ENCODE measurements at regions not wholly inside any gene's neighbourhood (a gene's known extent, or its start where the extent isn't known, plus 50 kb on each side); places are given as distances from the start of the nearest gene placed in this dataset.

DNA sequence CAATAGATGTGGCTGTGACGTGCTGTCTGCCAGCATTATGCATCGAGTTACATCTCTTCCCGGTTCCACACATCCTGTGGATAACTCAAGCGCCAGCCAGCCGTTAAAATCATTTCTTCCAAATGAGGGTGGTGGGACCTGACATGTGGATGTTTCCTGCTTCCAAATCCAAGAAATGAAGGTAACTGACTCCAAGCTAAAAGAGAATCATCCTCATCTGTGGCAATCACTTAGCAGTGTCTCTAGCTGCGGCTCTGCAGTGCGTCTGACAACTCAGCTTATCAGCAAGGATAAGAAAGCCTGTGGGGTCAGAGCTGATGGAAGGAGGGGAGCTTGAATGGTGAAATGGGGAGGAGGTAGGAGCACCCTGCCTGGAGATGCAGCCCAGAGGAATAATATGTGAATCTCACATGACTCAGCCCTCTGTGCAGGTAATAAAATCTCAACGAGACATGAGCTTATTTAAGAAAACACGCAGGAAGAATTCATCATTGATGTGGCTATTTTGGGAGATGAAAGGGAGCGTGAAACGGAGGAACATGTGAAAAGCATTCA lies 382.2 kb upstream of the TRIB2 start:
- Mint-ChIP-seq H3K4me1 (ENCODE audit: low read depth) (no peaks in the 10 kb centered on the region), H3K27ac (no peak overlapping the region), H3K36me3 (ENCODE audit: insufficient read depth in 2 of 2) (no peaks in the 10 kb centered on the region), H3K9me3 (peaks cover 2% of the 10 kb centered on the region in 2 donors), H3K4me3 (no peak overlapping the region), H3K27me3 (ENCODE audit: low read depth) (peaks cover 19% of the 10 kb centered on the region)
- ATAC-seq (replicated peaks in 1 of 2) (no peak), DNase-seq (no peak)

DNA sequence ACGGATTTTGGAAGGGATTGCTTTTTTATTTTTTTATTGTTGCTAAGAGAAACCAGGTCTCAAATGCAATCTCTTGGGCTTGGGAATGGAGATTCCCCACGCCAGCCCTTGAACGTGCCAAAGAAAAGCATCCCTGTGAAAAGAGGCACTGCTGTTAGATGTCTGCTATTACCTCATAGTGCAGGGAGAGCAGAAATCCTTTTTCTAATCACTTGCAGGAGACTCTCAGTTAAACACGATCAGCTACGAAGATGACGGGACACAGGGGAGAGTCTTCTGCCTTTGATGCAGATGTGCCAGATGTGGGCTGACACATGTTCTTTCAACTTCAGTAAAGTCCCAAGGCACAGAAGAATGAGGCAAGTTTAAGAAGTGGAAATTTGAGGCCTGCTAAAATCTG lies 381.6 kb upstream of the TRIB2 start:
- DNase-seq: no peak
- no peaks in the 10 kb centered on the region for H3K36me3 Mint-ChIP-seq (ENCODE audit: insufficient read depth in 2 of 2)
- peaks cover 2% of the 10 kb centered on the region in 2 donors for H3K9me3 Mint-ChIP-seq
- no peak overlapping the region for H3K4me3 Mint-ChIP-seq
- H3K27ac Mint-ChIP-seq: no peak overlapping the region
- no peak for ATAC-seq (replicated peaks in 1 of 2)
- peaks cover 19% of the 10 kb centered on the region for H3K27me3 Mint-ChIP-seq (ENCODE audit: low read depth)
- H3K4me1 Mint-ChIP-seq (ENCODE audit: low read depth): no peaks in the 10 kb centered on the region

DNA sequence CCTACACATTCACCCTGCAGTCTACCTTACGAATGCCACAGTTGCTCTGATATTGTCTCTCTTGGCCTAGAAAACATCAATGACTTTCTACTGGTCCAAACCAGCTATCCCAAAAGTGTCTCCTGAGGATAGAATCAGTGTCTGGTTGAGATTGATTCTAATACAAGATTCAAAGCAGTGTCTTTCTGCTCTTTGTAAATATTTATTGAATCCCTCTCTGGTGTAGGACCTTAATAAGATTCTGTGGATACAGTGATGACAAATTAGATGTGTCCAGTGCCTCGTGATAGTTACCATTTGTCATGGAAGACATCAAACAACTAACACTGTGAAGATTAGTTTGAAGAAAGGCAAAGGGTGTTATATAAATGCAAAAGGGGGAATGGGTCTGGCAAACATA lies 380.7 kb upstream of the TRIB2 start:
- H3K9me3 Mint-ChIP-seq: peaks cover 2% of the 10 kb centered on the region in 2 donors
- no peaks in the 10 kb centered on the region for H3K36me3 Mint-ChIP-seq (ENCODE audit: insufficient read depth in 2 of 2)
- no peak overlapping the region for H3K4me3 Mint-ChIP-seq
- ATAC-seq (replicated peaks in 1 of 2): no peak
- peaks cover 19% of the 10 kb centered on the region for H3K27me3 Mint-ChIP-seq (ENCODE audit: low read depth)
- no peaks in the 10 kb centered on the region for H3K4me1 Mint-ChIP-seq (ENCODE audit: low read depth)
- DNase-seq: no peak
- H3K27ac Mint-ChIP-seq: no peak overlapping the region

DNA sequence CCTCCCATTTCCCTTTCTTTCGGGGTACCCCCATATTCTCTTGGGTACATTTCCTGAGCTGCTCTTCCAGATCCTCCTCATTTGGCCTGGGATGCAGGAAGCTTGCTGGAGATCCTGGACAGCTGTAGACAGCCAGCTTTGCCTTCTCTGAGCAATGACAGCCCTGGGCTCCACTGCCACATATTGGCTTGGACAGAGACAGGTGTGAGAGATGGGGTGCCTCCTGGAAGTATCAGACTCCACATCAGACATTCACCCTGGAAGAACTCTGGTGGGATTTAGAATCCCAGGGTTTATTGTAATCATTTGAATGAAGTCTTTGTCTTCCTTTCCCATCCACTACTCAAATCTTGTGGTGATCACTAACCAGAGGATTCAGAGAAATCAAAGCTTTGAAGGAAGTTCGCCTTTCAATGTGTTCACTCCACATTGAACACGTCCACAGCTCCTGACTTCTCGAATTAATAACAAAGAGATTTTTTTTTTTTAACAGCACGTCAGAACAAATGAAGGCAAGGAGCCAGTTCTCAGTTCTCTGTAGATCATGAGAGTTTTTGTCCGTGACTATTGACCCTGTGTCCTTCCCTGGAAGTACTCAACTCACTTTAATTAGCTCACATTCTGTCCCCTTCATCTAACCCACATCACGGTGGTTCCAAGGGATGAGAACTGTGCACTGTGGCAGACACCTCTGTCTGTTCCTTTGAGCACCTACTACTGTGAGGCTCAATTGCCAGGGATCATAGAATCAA lies 377.6 kb upstream of the TRIB2 start:
- no peak for DNase-seq
- no peak for ATAC-seq (replicated peaks in 1 of 2)
- Mint-ChIP-seq H3K4me3 (no peak overlapping the region), H3K27me3 (ENCODE audit: low read depth) (peaks cover 8% of the 10 kb centered on the region), H3K36me3 (ENCODE audit: insufficient read depth in 2 of 2) (no peaks in the 10 kb centered on the region), H3K27ac (no peak overlapping the region), H3K4me1 (ENCODE audit: low read depth) (no peaks in the 10 kb centered on the region), H3K9me3 (peaks cover 0 to 1% of the 10 kb centered on the region in 2 donors)

DNA sequence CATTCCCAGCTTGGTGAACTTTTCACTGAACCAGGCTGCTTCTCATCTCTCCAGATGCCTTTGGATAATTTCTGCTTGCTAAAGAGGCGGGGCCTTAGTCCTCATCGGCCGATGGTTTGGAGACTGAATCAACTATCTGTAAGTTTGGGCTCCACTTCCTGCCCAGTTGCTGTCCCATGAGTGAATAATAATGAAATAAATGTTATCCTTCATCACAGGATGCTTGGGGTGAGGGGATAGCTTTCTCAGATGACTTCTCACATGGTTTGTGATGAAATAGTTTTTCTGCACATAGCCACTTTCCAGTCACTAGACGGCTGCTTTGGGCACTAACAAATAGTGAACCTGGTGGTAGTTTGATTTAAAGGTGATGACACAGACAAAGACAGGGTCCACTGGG lies 376.6 kb upstream of the TRIB2 start:
- H3K4me3 Mint-ChIP-seq: no peak overlapping the region
- H3K9me3 Mint-ChIP-seq: peaks cover 1 to 2% of the 10 kb centered on the region in 2 donors
- no peaks in the 10 kb centered on the region for H3K4me1 Mint-ChIP-seq (ENCODE audit: low read depth)
- no peak overlapping the region for H3K27ac Mint-ChIP-seq
- DNase-seq (no peak), ATAC-seq (replicated peaks in 1 of 2) (no peak)
- H3K36me3 Mint-ChIP-seq (ENCODE audit: insufficient read depth in 2 of 2): no peaks in the 10 kb centered on the region
- no peaks in the 10 kb centered on the region for H3K27me3 Mint-ChIP-seq (ENCODE audit: low read depth)

DNA sequence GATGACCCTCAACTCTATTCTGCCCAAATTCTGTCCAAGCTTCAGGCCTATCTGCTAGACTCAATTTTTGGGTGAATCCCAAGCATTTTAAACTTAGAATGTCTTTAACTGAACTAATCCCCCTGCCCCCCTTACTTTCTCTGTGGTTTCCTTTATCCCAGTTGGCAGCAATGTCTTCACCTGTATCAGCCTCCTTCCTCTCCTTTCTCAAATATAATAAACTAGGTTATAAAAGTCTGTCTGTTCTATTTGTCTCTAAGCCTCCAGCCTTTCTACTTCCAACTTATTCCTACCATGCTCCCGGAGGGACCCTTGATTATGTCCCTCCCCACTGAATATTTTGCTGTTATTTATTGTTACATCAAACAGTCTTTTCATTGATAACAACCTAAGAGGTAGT lies 375.5 kb upstream of the TRIB2 start:
- H3K4me1 Mint-ChIP-seq (ENCODE audit: low read depth): no peaks in the 10 kb centered on the region
- no peaks in the 10 kb centered on the region for H3K36me3 Mint-ChIP-seq (ENCODE audit: insufficient read depth in 2 of 2)
- no peak overlapping the region for H3K4me3 Mint-ChIP-seq
- DNase-seq (no peak), ATAC-seq (replicated peaks in 1 of 2) (no peak)
- peaks cover 1 to 4% of the 10 kb centered on the region in 2 donors for H3K9me3 Mint-ChIP-seq
- H3K27me3 Mint-ChIP-seq (ENCODE audit: low read depth): no peaks in the 10 kb centered on the region
- H3K27ac Mint-ChIP-seq: no peak overlapping the region

DNA sequence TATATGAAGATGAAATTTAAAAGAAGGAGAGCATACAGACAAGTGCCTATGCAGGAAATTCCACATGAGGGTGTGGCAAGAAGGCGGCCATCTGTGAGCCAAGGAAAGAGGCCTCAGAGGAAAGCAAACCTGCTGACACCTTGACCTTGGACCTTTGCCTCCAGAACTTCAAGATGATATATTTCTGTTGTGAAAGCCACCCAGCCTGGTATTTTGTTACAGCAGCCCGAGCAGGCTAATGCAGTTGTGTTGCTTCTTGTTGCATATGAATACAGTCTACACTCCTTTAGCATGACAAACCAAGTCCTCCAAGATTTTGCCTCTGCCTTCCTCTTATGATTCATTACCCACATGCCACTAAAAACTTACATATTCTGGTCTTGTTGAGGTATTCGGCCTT lies 374.8 kb upstream of the TRIB2 start:
- no peaks in the 10 kb centered on the region for H3K4me1 Mint-ChIP-seq (ENCODE audit: low read depth)
- no peak for ATAC-seq (replicated peaks in 1 of 2)
- no peaks in the 10 kb centered on the region for H3K36me3 Mint-ChIP-seq (ENCODE audit: insufficient read depth in 2 of 2)

DNA sequence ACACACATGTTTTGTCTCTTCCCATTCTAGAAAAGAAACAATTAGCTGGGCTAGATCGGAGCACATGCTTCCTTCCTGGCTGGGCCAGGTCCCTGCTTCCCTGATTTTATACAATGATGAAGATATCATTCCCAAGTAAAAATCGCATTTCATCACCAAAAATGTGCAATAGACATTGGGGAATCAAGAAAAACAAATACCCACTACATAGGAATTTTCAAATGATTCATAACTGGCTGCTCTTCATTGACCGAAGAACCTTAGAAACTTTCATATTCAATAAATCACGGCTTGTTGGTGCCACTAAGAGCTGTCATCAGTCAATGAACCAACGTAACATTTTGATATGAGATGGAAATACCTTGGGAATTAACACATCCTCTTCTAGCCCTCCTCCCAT lies 373.6 kb upstream of the TRIB2 start:
- ATAC-seq (replicated peaks in 1 of 2) (no peak), DNase-seq (no peak)
- Mint-ChIP-seq H3K4me1 (ENCODE audit: low read depth) (no peaks in the 10 kb centered on the region), H3K4me3 (no peak overlapping the region), H3K9me3 (peaks cover 1 to 4% of the 10 kb centered on the region in 2 donors), H3K27me3 (ENCODE audit: low read depth) (no peaks in the 10 kb centered on the region), H3K27ac (no peak overlapping the region), H3K36me3 (ENCODE audit: insufficient read depth in 2 of 2) (no peaks in the 10 kb centered on the region)

More for the DNA sequence above, 374.8 kb upstream of the TRIB2 start:
- no peak for DNase-seq
- H3K27ac Mint-ChIP-seq: no peak overlapping the region
- peaks cover 1 to 4% of the 10 kb centered on the region in 2 donors for H3K9me3 Mint-ChIP-seq
- no peaks in the 10 kb centered on the region for H3K27me3 Mint-ChIP-seq (ENCODE audit: low read depth)
- H3K4me3 Mint-ChIP-seq: no peak overlapping the region

DNA sequence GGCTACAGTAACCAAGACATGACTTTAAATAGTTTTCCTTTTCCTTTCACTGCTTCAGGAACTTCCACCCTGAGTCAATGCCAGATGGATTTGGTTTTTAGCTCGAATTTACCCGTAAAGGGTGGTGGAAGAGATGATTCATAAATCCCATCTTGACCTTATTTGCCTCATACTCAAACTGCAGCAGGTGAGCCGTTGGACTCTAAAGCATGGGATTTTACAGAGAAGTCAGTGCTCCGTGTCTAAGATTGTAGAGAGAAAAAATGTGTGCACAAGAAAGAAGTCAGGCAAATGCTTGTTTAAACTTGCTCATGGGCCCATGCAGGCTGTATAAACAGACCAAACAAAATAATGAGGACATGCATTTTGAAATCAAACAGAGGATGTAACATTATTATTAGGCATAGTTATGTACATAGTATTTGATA lies 369.7 kb upstream of the TRIB2 start:
- H3K27ac Mint-ChIP-seq: no peak overlapping the region

DNA sequence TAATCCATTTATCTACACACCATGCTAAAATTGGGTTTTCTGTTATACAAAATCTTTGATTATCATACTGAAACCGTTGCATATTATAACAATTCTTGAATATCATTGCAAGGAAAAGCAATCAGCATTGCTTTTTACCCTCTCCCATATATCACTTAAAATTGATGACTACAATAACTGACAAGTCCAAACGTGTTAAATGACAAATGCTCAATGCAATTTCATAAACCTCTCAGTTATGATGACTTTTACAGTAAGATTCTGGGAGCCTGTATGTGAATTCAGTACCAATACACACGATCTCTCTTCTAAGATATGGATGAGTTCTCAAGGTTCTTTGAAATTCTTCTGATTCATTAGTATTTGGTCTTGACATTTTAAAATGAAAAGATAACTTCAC lies 368.5 kb upstream of the TRIB2 start:
- no peak for DNase-seq
- Mint-ChIP-seq H3K36me3 (ENCODE audit: insufficient read depth in 2 of 2) (no peaks in the 10 kb centered on the region), H3K27ac (no peak overlapping the region), H3K4me3 (no peak overlapping the region), H3K27me3 (ENCODE audit: low read depth) (no peaks in the 10 kb centered on the region), H3K9me3 (peaks cover 0 to 4% of the 10 kb centered on the region in 2 donors), H3K4me1 (ENCODE audit: low read depth) (no peaks in the 10 kb centered on the region)
- ATAC-seq (replicated peaks in 1 of 2): no peak

More for the DNA sequence above, 369.7 kb upstream of the TRIB2 start:
- no peak for ATAC-seq (replicated peaks in 1 of 2)
- Mint-ChIP-seq H3K27me3 (ENCODE audit: low read depth) (no peaks in the 10 kb centered on the region), H3K36me3 (ENCODE audit: insufficient read depth in 2 of 2) (no peaks in the 10 kb centered on the region), H3K4me3 (no peak overlapping the region), H3K9me3 (peaks cover 1 to 4% of the 10 kb centered on the region in 2 donors), H3K4me1 (ENCODE audit: low read depth) (no peaks in the 10 kb centered on the region)
- DNase-seq: no peak

DNA sequence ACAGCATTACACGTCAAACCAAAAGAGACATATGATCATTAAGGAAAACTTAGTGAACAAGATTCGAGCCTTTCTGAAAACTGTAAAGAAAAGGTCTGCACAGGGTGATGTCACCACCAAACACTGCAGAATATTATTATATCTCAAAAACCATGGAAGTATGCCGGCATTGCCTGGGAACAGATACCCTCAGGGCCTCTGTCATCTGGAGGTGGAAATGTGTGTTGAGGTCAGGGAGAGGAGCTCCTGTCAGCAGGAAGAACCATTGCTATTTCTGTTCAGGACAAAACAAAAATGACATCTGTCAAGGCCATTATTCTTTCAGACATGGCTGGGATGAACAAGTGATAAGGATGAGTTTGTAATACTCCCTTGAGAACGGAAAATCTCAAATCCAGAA lies 365.9 kb upstream of the TRIB2 start:
- no peak overlapping the region for H3K4me3 Mint-ChIP-seq
- H3K27ac Mint-ChIP-seq: no peak overlapping the region
- ATAC-seq (replicated peaks in 1 of 2): no peak
- no peaks in the 10 kb centered on the region for H3K4me1 Mint-ChIP-seq (ENCODE audit: low read depth)
- no peaks in the 10 kb centered on the region for H3K36me3 Mint-ChIP-seq (ENCODE audit: insufficient read depth in 2 of 2)
- no peaks in the 10 kb centered on the region for H3K27me3 Mint-ChIP-seq (ENCODE audit: low read depth)
- no peak for DNase-seq
- H3K9me3 Mint-ChIP-seq: peaks cover 0 to under 1% of the 10 kb centered on the region in 2 donors

DNA sequence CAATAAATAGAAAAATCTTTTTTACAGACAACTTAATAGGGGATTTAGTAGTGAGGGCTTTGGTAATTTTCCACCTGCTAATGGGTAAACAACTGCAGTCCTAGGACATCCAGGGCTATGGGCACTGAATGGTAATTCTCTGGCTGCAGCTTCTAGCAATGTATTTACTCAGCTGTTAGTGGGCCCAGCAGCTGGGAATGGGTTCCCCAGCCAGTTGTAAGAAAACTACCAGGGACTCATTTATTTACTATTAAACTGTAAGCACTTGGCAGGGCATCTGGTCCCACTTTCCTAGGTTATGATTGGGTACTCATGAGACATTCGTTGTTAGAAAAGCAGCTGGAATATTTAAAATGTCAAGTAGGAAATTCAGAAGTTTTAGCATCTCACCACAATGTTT lies 363.8 kb upstream of the TRIB2 start:
- no peak overlapping the region for H3K27ac Mint-ChIP-seq
- H3K9me3 Mint-ChIP-seq: no peaks in the 10 kb centered on the region
- no peaks in the 10 kb centered on the region for H3K27me3 Mint-ChIP-seq (ENCODE audit: low read depth)
- no peaks in the 10 kb centered on the region for H3K4me1 Mint-ChIP-seq (ENCODE audit: low read depth)
- no peaks in the 10 kb centered on the region for H3K36me3 Mint-ChIP-seq (ENCODE audit: insufficient read depth in 2 of 2)
- ATAC-seq (replicated peaks in 1 of 2) (no peak), DNase-seq (no peak)
- H3K4me3 Mint-ChIP-seq: no peak overlapping the region

DNA sequence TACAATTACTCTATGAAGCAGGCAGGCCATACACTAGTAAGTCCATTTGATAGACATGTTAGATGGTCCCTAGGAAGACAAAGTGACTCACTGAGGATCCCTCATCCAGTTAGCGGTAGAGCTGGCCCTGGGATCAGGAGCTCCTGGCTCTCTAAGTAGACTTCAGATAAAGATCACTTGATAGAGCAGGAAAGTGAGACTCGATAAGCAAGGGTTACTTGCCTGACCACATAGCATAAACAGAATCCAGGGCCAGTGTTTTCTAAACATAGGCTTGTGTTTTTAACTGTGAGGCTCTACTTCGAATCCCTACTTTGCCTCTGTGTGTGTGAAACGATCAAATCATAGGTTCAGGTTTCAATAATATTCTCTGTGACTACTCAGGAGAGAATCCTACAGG lies 355.2 kb upstream of the TRIB2 start:
- H3K36me3 Mint-ChIP-seq (ENCODE audit: insufficient read depth in 2 of 2): peaks cover 2 to 4% of the 10 kb centered on the region in 2 donors
- no peak overlapping the region for H3K27ac Mint-ChIP-seq
- DNase-seq (no peak), ATAC-seq (replicated peaks in 1 of 2) (no peak)
- H3K4me3 Mint-ChIP-seq: no peak overlapping the region
- H3K27me3 Mint-ChIP-seq (ENCODE audit: low read depth): no peaks in the 10 kb centered on the region
- H3K9me3 Mint-ChIP-seq: peaks cover 0 to 2% of the 10 kb centered on the region in 2 donors
- no peaks in the 10 kb centered on the region for H3K4me1 Mint-ChIP-seq (ENCODE audit: low read depth)

DNA sequence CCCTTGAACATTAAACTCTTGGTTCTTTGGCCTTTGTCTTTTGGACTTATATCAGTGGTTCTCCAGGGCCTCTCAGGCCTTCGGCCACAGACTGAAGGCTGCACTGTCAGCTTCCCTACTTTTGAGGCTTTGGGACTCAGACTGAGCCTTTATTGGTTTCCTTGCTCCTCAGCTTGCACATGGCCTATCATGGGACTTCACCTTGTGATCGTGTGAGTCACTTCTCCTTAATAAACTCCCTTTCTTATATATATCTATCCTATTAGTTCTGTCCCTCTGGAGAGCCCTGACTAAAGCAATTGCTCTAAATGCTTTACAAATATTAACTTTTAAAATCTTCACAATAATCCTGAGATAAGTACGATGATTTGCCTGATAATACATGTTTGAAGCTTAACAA lies 353.6 kb upstream of the TRIB2 start:
- Mint-ChIP-seq H3K27me3 (ENCODE audit: low read depth) (no peaks in the 10 kb centered on the region), H3K36me3 (ENCODE audit: insufficient read depth in 2 of 2) (peaks cover 2 to 6% of the 10 kb centered on the region in 2 donors), H3K4me1 (ENCODE audit: low read depth) (no peaks in the 10 kb centered on the region), H3K9me3 (peaks cover 0 to 2% of the 10 kb centered on the region in 2 donors), H3K4me3 (no peak overlapping the region), H3K27ac (no peak overlapping the region)
- ATAC-seq (replicated peaks in 1 of 2) (no peak), DNase-seq (no peak)
